GM23338 (cell line): ENCODE measurements at regions not wholly inside any gene's neighbourhood (a gene's known extent, or its start where the extent isn't known, plus 50 kb on each side); places are given as distances from the start of the nearest gene placed in this dataset.

Experiments
- ATAC-seq: fragments of 200-7000 bp; cut with Tn5 transposase; 3 replicates; pipeline ENCODE4 v1.9.1; 2020
- DNase-seq: peaks from one replicate; pipeline ENCODE4 v3.0.0-alpha.2; 2015; ENCODE audit warnings: low spot score
- H2AFZ ChIP-seq: fragments of 200-600 bp; sonication (generic); 2 replicates; pipeline ENCODE4 v1.8.0; 2016; ENCODE audit warnings: antibody characterized with exemption, mild to moderate bottlenecking, moderate library complexity
- H3F3A ChIP-seq: fragments of 200-600 bp; sonication (generic); replicated peaks from 2 replicates; pipeline ENCODE4 v1.8.0; 2017; ENCODE audit warnings: antibody characterized with exemption, mixed run types, low read depth
- H3K27ac ChIP-seq: fragments of 200-600 bp; sonication (generic); 2 replicates; pipeline ENCODE4 v1.6.1; 2016; ENCODE audit warnings: low read depth
- H3K27me3 ChIP-seq: fragments of 200-600 bp; sonication (generic); 2 replicates; pipeline ENCODE4 v1.8.0; 2016; ENCODE audit warnings: mild to moderate bottlenecking, mixed run types, moderate library complexity; ENCODE audit not compliant: insufficient read depth
- H3K36me3 ChIP-seq: fragments of 200-600 bp; sonication (generic); 2 replicates; pipeline ENCODE4 v1.8.0; 2016; ENCODE audit warnings: mild to moderate bottlenecking; ENCODE audit not compliant: insufficient read depth
- H3K4me1 ChIP-seq: fragments of 200-600 bp; sonication (generic); 2 replicates; pipeline ENCODE4 v1.8.0; 2016; ENCODE audit warnings: mild to moderate bottlenecking, moderate library complexity; ENCODE audit not compliant: insufficient read depth
- H3K4me2 ChIP-seq: fragments of 200-600 bp; sonication (generic); 2 replicates; pipeline ENCODE4 v1.7.1; 2017; ENCODE audit warnings: mixed run types
- H3K4me3 ChIP-seq: fragments of 200-600 bp; sonication (generic); 2 replicates; pipeline ENCODE4 v1.6.1; 2016; ENCODE audit warnings: mixed run types
- H3K79me2 ChIP-seq: fragments of 200-600 bp; sonication (generic); replicated peaks from 2 replicates; pipeline ENCODE4 v1.8.0; 2017; ENCODE audit warnings: mild to moderate bottlenecking; ENCODE audit not compliant: insufficient read depth
- H3K9me2 ChIP-seq: fragments of 200-600 bp; sonication (generic); 2 replicates; pipeline ENCODE4 v1.8.0; 2017; ENCODE audit not compliant: insufficient read depth
- H4K20me1 ChIP-seq: fragments of 200-600 bp; sonication (generic); replicated peaks from 2 replicates; pipeline ENCODE4 v1.8.0; 2017; ENCODE audit warnings: mild to moderate bottlenecking; ENCODE audit not compliant: insufficient read depth
- H3K27ac Mint-ChIP-seq: 2 replicates; pipeline ENCODE4 v1.8.0; 2020; ENCODE audit warnings: inconsistent platforms, mild to moderate bottlenecking, moderate library complexity, mixed read lengths
- H3K27me3 Mint-ChIP-seq: 3 replicates; pipeline ENCODE4 v1.8.0; 2022; ENCODE audit warnings: low read depth, mild to moderate bottlenecking, moderate library complexity, mixed read lengths, inconsistent platforms; ENCODE audit not compliant: insufficient read depth, poor library complexity
- H3K36me3 Mint-ChIP-seq: 3 replicates; pipeline ENCODE4 v1.8.0; 2021; ENCODE audit warnings: low read depth, mild to moderate bottlenecking, inconsistent platforms, moderate library complexity, mixed read lengths
- H3K4me1 Mint-ChIP-seq: 3 replicates; pipeline ENCODE4 v1.8.0; 2020; ENCODE audit warnings: mild to moderate bottlenecking, inconsistent platforms, mixed read lengths
- H3K4me3 Mint-ChIP-seq: 3 replicates; pipeline ENCODE4 v1.8.0; 2021; ENCODE audit warnings: moderate library complexity, mild to moderate bottlenecking, inconsistent platforms, mixed read lengths
- H3K9me3 Mint-ChIP-seq: 3 replicates; pipeline ENCODE4 v1.8.0; 2020; ENCODE audit warnings: moderate library complexity, mild to moderate bottlenecking, inconsistent platforms, mixed read lengths
- CREB1 ChIP-seq: fragments of 250-450 bp; sonication (Bioruptor Pico); IDR thresholded peaks from 2 replicates; pipeline ENCODE4 v1.5.0; 2020; ENCODE audit warnings: low read depth, mild to moderate bottlenecking, moderate library complexity
- CTCF ChIP-seq, 2 experiments: fragments of 200-600 bp in 1 of 2; sonication (generic) in 1 of 2; conservative IDR thresholded peaks; 2 replicates each; pipeline versions ENCODE4 v1.5.1 to v1.6.1; 2016 to 2017; ENCODE audit warnings: antibody characterized with exemption in 2 of 2, low read depth in 2 of 2, mild to moderate bottlenecking in 2 of 2, moderate library complexity in 1 of 2
- ETS1 ChIP-seq: IDR thresholded peaks from 2 replicates; pipeline ENCODE4 v1.6.1; 2016; ENCODE audit warnings: antibody characterized with exemption
- EZH2 ChIP-seq: fragments of 200-600 bp; sonication (generic); IDR thresholded peaks from one replicate; pipeline ENCODE4 v1.8.0; 2017; ENCODE audit warnings: antibody characterized with exemption, mild to moderate bottlenecking, low read depth; ENCODE audit not compliant: unreplicated experiment
- EZH2phosphoT487 ChIP-seq: fragments of 200-600 bp; sonication (generic); IDR thresholded peaks from one replicate; pipeline ENCODE4 v1.8.1; 2018; ENCODE audit warnings: antibody characterized with exemption; ENCODE audit not compliant: unreplicated experiment
- JUNB ChIP-seq: IDR thresholded peaks from one replicate; pipeline ENCODE4 v1.6.1; 2016; ENCODE audit warnings: antibody characterized with exemption; ENCODE audit not compliant: unreplicated experiment
- NANOG ChIP-seq: IDR thresholded peaks from 2 replicates; pipeline ENCODE4 v1.6.1; 2016; ENCODE audit warnings: antibody characterized with exemption, borderline replicate concordance
- POLR2AphosphoS5 ChIP-seq: IDR thresholded peaks from 2 replicates; pipeline ENCODE4 v1.6.1; 2016; ENCODE audit warnings: antibody characterized with exemption, low read depth
- STAT1 ChIP-seq: IDR thresholded peaks from one replicate; pipeline ENCODE4 v1.6.1; 2016; ENCODE audit warnings: antibody characterized with exemption; ENCODE audit not compliant: unreplicated experiment
- ZNF114 ChIP-seq: fragments of 250-450 bp; sonication (Bioruptor Pico); IDR thresholded peaks from 2 replicates; pipeline ENCODE4 v1.5.0; 2020; ENCODE audit warnings: mild to moderate bottlenecking, moderate library complexity
- ZNF331 ChIP-seq: fragments of 250-450 bp; sonication (Bioruptor Pico); IDR thresholded peaks from 2 replicates; pipeline ENCODE4 v1.5.0; 2020; ENCODE audit warnings: low read depth, mild to moderate bottlenecking, moderate library complexity
- TF ChIP-seq, protein P1 (sequence below): IDR thresholded peaks from one replicate; pipeline ENCODE4 v1.6.1; 2018; ENCODE audit warnings: antibody characterized with exemption; ENCODE audit not compliant: unreplicated experiment
- TF ChIP-seq, protein P2 (sequence below): fragments of 250-450 bp; sonication (Bioruptor Pico); IDR thresholded peaks from 2 replicates; pipeline ENCODE4 v1.5.0; 2020; ENCODE audit warnings: mild to moderate bottlenecking, moderate library complexity

GRCh38 chr17:74001145-74001544, 202.3 kb upstream of the RPL38 start:
- peaks cover 6% of the 10 kb centered on the region; the same call in 1 of the 2 replicates for H3K4me1 ChIP-seq
- no peaks in the 10 kb centered on the region for H3K27me3 ChIP-seq
- no peak overlapping the region for H3K4me3 ChIP-seq
- no peaks in the 10 kb centered on the region for H3K9me2 ChIP-seq
- Mint-ChIP-seq H3K36me3 (no peaks in the 10 kb centered on the region), H3K27me3 (peaks cover 10% of the 10 kb centered on the region), H3K9me3 (no peaks in the 10 kb centered on the region; the same call in 2 of the 3 replicates), H3K4me1 (peaks cover 8% of the 10 kb centered on the region; the same call in 2 of the 3 replicates), H3K27ac (no peak overlapping the region), H3K4me3 (no peak overlapping the region)
- no peak for DNase-seq
- H3F3A ChIP-seq: no peaks in the 10 kb centered on the region
- no peaks in the 10 kb centered on the region for H3K36me3 ChIP-seq
- no peak for ATAC-seq
- TF ChIP-seq JUNB: no peak
- TF ChIP-seq NANOG: no peak
- TF ChIP-seq ZNF331 (CRISPR knock-in tag): no peak
- no peak for TF ChIP-seq ZNF114
- TF ChIP-seq, protein P1, sequence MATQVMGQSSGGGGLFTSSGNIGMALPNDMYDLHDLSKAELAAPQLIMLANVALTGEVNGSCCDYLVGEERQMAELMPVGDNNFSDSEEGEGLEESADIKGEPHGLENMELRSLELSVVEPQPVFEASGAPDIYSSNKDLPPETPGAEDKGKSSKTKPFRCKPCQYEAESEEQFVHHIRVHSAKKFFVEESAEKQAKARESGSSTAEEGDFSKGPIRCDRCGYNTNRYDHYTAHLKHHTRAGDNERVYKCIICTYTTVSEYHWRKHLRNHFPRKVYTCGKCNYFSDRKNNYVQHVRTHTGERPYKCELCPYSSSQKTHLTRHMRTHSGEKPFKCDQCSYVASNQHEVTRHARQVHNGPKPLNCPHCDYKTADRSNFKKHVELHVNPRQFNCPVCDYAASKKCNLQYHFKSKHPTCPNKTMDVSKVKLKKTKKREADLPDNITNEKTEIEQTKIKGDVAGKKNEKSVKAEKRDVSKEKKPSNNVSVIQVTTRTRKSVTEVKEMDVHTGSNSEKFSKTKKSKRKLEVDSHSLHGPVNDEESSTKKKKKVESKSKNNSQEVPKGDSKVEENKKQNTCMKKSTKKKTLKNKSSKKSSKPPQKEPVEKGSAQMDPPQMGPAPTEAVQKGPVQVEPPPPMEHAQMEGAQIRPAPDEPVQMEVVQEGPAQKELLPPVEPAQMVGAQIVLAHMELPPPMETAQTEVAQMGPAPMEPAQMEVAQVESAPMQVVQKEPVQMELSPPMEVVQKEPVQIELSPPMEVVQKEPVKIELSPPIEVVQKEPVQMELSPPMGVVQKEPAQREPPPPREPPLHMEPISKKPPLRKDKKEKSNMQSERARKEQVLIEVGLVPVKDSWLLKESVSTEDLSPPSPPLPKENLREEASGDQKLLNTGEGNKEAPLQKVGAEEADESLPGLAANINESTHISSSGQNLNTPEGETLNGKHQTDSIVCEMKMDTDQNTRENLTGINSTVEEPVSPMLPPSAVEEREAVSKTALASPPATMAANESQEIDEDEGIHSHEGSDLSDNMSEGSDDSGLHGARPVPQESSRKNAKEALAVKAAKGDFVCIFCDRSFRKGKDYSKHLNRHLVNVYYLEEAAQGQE: no peak
- TF ChIP-seq ETS1: no peak
- no peak for TF ChIP-seq POLR2AphosphoS5
- TF ChIP-seq EZH2phosphoT487: no peak
- no peak for TF ChIP-seq STAT1
- no peak for TF ChIP-seq CTCF (conservative IDR thresholded peaks at IDR 0.05; ENCODE audit: low read depth in 2 of 2)
- TF ChIP-seq, protein P2, sequence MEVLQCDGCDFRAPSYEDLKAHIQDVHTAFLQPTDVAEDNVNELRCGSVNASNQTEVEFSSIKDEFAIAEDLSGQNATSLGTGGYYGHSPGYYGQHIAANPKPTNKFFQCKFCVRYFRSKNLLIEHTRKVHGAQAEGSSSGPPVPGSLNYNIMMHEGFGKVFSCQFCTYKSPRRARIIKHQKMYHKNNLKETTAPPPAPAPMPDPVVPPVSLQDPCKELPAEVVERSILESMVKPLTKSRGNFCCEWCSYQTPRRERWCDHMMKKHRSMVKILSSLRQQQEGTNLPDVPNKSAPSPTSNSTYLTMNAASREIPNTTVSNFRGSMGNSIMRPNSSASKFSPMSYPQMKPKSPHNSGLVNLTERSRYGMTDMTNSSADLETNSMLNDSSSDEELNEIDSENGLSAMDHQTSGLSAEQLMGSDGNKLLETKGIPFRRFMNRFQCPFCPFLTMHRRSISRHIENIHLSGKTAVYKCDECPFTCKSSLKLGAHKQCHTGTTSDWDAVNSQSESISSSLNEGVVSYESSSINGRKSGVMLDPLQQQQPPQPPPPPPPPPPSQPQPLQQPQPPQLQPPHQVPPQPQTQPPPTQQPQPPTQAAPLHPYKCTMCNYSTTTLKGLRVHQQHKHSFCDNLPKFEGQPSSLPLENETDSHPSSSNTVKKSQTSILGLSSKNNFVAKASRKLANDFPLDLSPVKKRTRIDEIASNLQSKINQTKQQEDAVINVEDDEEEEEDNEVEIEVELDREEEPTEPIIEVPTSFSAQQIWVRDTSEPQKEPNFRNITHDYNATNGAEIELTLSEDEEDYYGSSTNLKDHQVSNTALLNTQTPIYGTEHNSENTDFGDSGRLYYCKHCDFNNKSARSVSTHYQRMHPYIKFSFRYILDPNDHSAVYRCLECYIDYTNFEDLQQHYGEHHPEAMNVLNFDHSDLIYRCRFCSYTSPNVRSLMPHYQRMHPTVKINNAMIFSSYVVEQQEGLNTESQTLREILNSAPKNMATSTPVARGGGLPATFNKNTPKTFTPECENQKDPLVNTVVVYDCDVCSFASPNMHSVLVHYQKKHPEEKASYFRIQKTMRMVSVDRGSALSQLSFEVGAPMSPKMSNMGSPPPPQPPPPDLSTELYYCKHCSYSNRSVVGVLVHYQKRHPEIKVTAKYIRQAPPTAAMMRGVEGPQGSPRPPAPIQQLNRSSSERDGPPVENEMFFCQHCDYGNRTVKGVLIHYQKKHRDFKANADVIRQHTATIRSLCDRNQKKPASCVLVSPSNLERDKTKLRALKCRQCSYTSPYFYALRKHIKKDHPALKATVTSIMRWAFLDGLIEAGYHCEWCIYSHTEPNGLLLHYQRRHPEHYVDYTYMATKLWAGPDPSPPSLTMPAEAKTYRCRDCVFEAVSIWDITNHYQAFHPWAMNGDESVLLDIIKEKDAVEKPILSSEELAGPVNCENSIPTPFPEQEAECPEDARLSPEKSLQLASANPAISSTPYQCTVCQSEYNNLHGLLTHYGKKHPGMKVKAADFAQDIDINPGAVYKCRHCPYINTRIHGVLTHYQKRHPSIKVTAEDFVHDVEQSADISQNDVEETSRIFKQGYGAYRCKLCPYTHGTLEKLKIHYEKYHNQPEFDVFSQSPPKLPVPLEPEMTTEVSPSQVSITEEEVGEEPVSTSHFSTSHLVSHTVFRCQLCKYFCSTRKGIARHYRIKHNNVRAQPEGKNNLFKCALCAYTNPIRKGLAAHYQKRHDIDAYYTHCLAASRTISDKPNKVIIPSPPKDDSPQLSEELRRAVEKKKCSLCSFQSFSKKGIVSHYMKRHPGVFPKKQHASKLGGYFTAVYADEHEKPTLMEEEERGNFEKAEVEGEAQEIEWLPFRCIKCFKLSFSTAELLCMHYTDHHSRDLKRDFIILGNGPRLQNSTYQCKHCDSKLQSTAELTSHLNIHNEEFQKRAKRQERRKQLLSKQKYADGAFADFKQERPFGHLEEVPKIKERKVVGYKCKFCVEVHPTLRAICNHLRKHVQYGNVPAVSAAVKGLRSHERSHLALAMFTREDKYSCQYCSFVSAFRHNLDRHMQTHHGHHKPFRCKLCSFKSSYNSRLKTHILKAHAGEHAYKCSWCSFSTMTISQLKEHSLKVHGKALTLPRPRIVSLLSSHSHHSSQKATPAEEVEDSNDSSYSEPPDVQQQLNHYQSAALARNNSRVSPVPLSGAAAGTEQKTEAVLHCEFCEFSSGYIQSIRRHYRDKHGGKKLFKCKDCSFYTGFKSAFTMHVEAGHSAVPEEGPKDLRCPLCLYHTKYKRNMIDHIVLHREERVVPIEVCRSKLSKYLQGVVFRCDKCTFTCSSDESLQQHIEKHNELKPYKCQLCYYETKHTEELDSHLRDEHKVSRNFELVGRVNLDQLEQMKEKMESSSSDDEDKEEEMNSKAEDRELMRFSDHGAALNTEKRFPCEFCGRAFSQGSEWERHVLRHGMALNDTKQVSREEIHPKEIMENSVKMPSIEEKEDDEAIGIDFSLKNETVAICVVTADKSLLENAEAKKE: no peak
- no peak for TF ChIP-seq EZH2
- no peak for TF ChIP-seq CREB1 (CRISPR knock-in tag)
- no peak overlapping the region for H3K27ac ChIP-seq
- no peak overlapping the region for H3K4me2 ChIP-seq
- no peaks in the 10 kb centered on the region for H4K20me1 ChIP-seq
- no peak overlapping the region for H2AFZ ChIP-seq
- H3K79me2 ChIP-seq: no peaks in the 10 kb centered on the region
